Heart left ventricle (tissue), 13 donors: ENCODE measurements at regions not wholly inside any gene's neighbourhood (a gene's known extent, or its start where the extent isn't known, plus 50 kb on each side); places are given as distances from the start of the nearest gene placed in this dataset.

Experiments used
- CTCF ChIP-seq, 12 donors: fragments of 200-600 bp; sonication (generic) in 4 of 12; IDR thresholded peaks; one replicate each; pipeline versions ENCODE4 v1.5.0 to v1.8.0; 2018 to 2022; ENCODE audit warnings: antibody characterized with exemption in 12 of 12, mild to moderate bottlenecking in 5 of 12
- POLR2A ChIP-seq, 2 donors: fragments of 450-650 bp; IDR thresholded peaks; one replicate each; pipeline ENCODE4 v1.6.1; 2017; ENCODE audit warnings: antibody characterized with exemption in 2 of 2, mild to moderate bottlenecking in 2 of 2, moderate library complexity in 2 of 2
- donor health status: ischemic (EF 13 %, LVEDD 7.1; RV severe dilation, severe dysfunction).
- donor health status: DM: no; HTN: yes; CAD: no.
- donor health status: DM: no; HTN: no; CAD: no.
- donor health status: ischemic (EF 25% LVEDD 6.9; RV normal size, moderate dysfunction).
- donor health status: ischemic (EF 25% LVEDD 5.7; RV mildly dilated, moderate dysfunction).
- donor health status: ischemic (EF 35%, LVEDD 5.7; RV mildly dilated, moderate dysfunction).
- donor health status: nonischemic (EF 11% LVEDD 7.7; RV severe dilation, severe dysfunction).
- donor health status: DM: yes; HTN: yes; CAD: no.
- donor health status: PGD.
- donor health status: ischemic (EF 29% LVEDD 5.4; RV normal size, mild dysfunction).
- donor health status: nonischemic (EF 23%, LVEDD 6.1; RV moderate dilation, normal function).

DNA sequence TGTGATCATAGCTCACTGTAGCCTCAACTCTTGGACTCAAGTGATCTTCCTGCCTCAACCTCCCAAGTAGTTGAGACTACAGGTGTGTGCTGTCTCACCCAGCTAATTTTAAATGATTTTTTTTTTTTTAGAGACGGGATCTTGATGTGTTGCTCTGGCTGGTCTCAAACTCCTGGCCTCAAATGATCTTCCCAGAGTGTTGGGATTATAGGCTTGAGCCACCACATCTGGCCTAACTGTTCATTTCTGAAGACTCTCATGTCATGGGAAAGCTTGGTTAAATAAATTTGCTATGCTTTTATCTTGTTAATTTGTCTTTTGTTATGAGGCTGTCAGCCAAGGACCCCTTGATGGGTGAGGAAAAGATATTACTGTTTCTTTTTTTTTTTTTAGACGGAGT lies 134.0 kb downstream of the MIS18A start:
- TF ChIP-seq CTCF (IDR thresholded peaks at IDR 0.05) (no peak), POLR2A (IDR thresholded peaks at IDR 0.05) (no peak)
